K562 (cell line): ENCODE measurements at regions not wholly inside any gene's neighbourhood (a gene's known extent, or its start where the extent isn't known, plus 50 kb on each side); places are given as distances from the start of the nearest gene placed in this dataset.

Experiments
- BHLHE40 ChIP-seq: IDR thresholded peaks from 2 replicates; pipeline ENCODE4 v1.6.1; 2011; ENCODE audit warnings: low read length, improper control_type of control experiment
- ELF2 ChIP-seq: fragments of 250-450 bp; sonication (Bioruptor Pico); IDR thresholded peaks from 2 replicates; pipeline ENCODE4 v1.5.0; 2021; ENCODE audit warnings: mild to moderate bottlenecking
- GTF2E2 ChIP-seq: fragments of 200-800 bp; sonication (Bioruptor generic); IDR thresholded peaks from 2 replicates; pipeline ENCODE4 v1.6.1; 2016; ENCODE audit warnings: missing genetic modification characterization, missing compliant biosample characterization
- NFATC3 ChIP-seq: fragments of 450-650 bp; IDR thresholded peaks from 2 replicates; pipeline ENCODE4 v1.6.1; 2017; ENCODE audit warnings: mild to moderate bottlenecking
- POU5F1 ChIP-seq: fragments of 150-350 bp; IDR thresholded peaks from 2 replicates; pipeline ENCODE4 v1.6.1; 2014; ENCODE audit warnings: borderline replicate concordance, low read length, low read depth, mild to moderate bottlenecking; ENCODE audit not compliant: partially characterized antibody
- RFX5 ChIP-seq: IDR thresholded peaks from 2 replicates; pipeline ENCODE4 v1.6.1; 2011; ENCODE audit warnings: low read depth, mild to moderate bottlenecking, improper control_type of control experiment, low read length
- RFX7 ChIP-seq: fragments of 250-450 bp; sonication (Bioruptor Pico); IDR thresholded peaks from 2 replicates; pipeline ENCODE4 v1.5.1; 2021; ENCODE audit warnings: mild to moderate bottlenecking
- SIN3B ChIP-seq: fragments of 450-650 bp; IDR thresholded peaks from 2 replicates; pipeline ENCODE4 v1.6.1; 2017; ENCODE audit warnings: low read depth, mild to moderate bottlenecking, moderate library complexity
- WHSC1 ChIP-seq: IDR thresholded peaks from one replicate; pipeline ENCODE4 v1.6.1; 2012; ENCODE audit warnings: low read length, control low read depth, inconsistent platforms
- ZNF146 ChIP-seq: IDR thresholded peaks from one replicate; pipeline ENCODE4 v1.6.1; 2018; ENCODE audit warnings: missing compliant biosample characterization; ENCODE audit not compliant: unreplicated experiment
- ZNF696 ChIP-seq: fragments of 250-450 bp; sonication (Bioruptor Pico); conservative IDR thresholded peaks from 2 replicates; pipeline ENCODE4 v1.4.0; 2020; ENCODE audit warnings: mild to moderate bottlenecking, moderate library complexity
- TF ChIP-seq, protein P1 (sequence below): sonication (generic); formaldehyde crosslinking; IDR thresholded peaks from 2 replicates; pipeline ENCODE4 v1.8.0; 2023; ENCODE audit warnings: mild to moderate bottlenecking, missing genetic modification reagents

DNA sequence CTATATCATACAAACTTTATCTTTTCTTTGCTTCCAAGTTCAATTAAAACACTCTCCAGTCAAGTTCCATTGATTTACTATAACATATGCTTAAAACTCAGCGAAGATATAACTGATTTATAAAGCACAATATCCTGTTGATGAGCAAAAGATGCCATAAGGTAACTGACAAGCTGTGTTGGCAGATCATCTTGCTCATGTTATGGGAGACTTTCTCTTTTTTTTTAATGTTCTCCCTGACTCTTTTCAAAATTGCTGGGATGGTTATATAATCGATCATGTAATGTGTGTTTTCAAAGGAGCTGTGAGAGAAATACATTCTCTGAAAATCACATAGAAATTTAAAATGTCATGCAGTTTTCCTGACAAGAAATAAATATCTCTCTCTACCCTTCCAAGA, 293.5 kb downstream of the MED10 start (continued):
- TF ChIP-seq, protein P1, sequence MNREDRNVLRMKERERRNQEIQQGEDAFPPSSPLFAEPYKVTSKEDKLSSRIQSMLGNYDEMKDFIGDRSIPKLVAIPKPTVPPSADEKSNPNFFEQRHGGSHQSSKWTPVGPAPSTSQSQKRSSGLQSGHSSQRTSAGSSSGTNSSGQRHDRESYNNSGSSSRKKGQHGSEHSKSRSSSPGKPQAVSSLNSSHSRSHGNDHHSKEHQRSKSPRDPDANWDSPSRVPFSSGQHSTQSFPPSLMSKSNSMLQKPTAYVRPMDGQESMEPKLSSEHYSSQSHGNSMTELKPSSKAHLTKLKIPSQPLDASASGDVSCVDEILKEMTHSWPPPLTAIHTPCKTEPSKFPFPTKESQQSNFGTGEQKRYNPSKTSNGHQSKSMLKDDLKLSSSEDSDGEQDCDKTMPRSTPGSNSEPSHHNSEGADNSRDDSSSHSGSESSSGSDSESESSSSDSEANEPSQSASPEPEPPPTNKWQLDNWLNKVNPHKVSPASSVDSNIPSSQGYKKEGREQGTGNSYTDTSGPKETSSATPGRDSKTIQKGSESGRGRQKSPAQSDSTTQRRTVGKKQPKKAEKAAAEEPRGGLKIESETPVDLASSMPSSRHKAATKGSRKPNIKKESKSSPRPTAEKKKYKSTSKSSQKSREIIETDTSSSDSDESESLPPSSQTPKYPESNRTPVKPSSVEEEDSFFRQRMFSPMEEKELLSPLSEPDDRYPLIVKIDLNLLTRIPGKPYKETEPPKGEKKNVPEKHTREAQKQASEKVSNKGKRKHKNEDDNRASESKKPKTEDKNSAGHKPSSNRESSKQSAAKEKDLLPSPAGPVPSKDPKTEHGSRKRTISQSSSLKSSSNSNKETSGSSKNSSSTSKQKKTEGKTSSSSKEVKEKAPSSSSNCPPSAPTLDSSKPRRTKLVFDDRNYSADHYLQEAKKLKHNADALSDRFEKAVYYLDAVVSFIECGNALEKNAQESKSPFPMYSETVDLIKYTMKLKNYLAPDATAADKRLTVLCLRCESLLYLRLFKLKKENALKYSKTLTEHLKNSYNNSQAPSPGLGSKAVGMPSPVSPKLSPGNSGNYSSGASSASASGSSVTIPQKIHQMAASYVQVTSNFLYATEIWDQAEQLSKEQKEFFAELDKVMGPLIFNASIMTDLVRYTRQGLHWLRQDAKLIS (CRISPR knock-in tag), result no peak
- no peak for TF ChIP-seq ELF2 (CRISPR knock-in tag)
- TF ChIP-seq POU5F1, result no peak
- no peak for TF ChIP-seq RFX5
- TF ChIP-seq GTF2E2 (tag), result no peak
- no peak for TF ChIP-seq ZNF146
- no peak for TF ChIP-seq NFATC3
- TF ChIP-seq ZNF696 (CRISPR knock-in tag), result no peak
- TF ChIP-seq SIN3B, result no peak
- TF ChIP-seq BHLHE40, result no peak
- TF ChIP-seq WHSC1, result no peak
- TF ChIP-seq RFX7 (CRISPR knock-in tag), result no peak
